Activated T-cell treated with anti-CD3 and anti-CD28 coated beads, Interleukin-2, amount 50 U/mL, for 4 hours (primary cell): ENCODE measurements at regions not wholly inside any gene's neighbourhood (a gene's known extent, or its start where the extent isn't known, plus 50 kb on each side); places are given as distances from the start of the nearest gene placed in this dataset.
"Not testable (repeated sequence)": the region's sequence is repeated elsewhere in the genome, so short reads cannot be mapped to it uniquely, and the experiment has no call there.

Source experiments
- ATAC-seq, 2 donors: fragments of 200-7000 bp; cut with Tn5 transposase; one replicate each; pipeline ENCODE4 v1.10.0; 2021
- DNase-seq: peaks from one replicate; pipeline ENCODE4 v3.0.0-alpha.2; 2020
- H3K27me3 Mint-ChIP-seq: one replicate; pipeline ENCODE4 v1.8.0; 2021; ENCODE audit warnings: low read depth, mixed read lengths
- H3K36me3 Mint-ChIP-seq: one replicate; pipeline ENCODE4 v1.8.0; 2022; ENCODE audit warnings: mixed read lengths; ENCODE audit not compliant: insufficient read depth
- H3K4me1 Mint-ChIP-seq: one replicate; pipeline ENCODE4 v1.8.0; 2021; ENCODE audit warnings: low read depth, mixed read lengths
- H3K4me3 Mint-ChIP-seq: one replicate; pipeline ENCODE4 v1.8.0; 2021; ENCODE audit warnings: mild to moderate bottlenecking, moderate library complexity, mixed read lengths
- H3K9me3 Mint-ChIP-seq: one replicate; pipeline ENCODE4 v1.8.0; 2021; ENCODE audit warnings: mixed read lengths

DNA sequence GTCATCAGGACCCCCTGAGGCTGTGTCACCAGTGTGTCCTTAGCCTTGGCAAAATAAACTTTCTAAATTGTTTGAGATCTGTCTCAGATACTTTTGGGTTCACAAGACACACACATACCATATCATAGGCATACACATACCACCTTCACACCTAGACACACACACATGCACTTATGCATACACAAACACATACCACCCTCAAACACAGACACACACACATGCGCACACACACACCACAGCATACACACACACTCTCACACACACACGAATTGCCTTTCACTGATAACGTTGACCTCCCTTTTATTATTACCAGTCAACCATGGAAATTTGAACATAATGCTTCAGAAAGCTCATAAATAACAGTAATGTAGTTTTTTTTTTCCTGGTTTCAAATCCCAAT, 108.6 kb upstream of the MYLIP start:
- Mint-ChIP-seq H3K4me1 (no peaks in the 10 kb centered on the region), H3K27me3 (peaks cover 7% of the 10 kb centered on the region), H3K4me3 (no peak overlapping the region), H3K36me3 (no peaks in the 10 kb centered on the region), H3K9me3 (no peaks in the 10 kb centered on the region)
- DNase-seq (no peak), ATAC-seq (no peak)

- no peak for DNase-seq
- H3K27me3 Mint-ChIP-seq: peaks cover 7% of the 10 kb centered on the region
- no peaks in the 10 kb centered on the region for H3K4me1 Mint-ChIP-seq
- H3K9me3 Mint-ChIP-seq: no peaks in the 10 kb centered on the region
- no peaks in the 10 kb centered on the region for H3K36me3 Mint-ChIP-seq
- H3K4me3 Mint-ChIP-seq: no peak overlapping the region
- no peak for ATAC-seq
These were observed 109.4 kb upstream of the MYLIP start for GRCh38 chr6:16019462-16019861.

- H3K4me1 Mint-ChIP-seq: no peaks in the 10 kb centered on the region
- peaks cover 7% of the 10 kb centered on the region for H3K27me3 Mint-ChIP-seq
- H3K4me3 Mint-ChIP-seq: no peak overlapping the region
- H3K36me3 Mint-ChIP-seq: no peaks in the 10 kb centered on the region
- H3K9me3 Mint-ChIP-seq: no peaks in the 10 kb centered on the region
- no peak for ATAC-seq
- DNase-seq: no peak
These were observed 110.3 kb upstream of the MYLIP start for GRCh38 chr6:16018626-16019025.

GRCh38 chr6:16014325-16014724, 114.6 kb upstream of the MYLIP start:
- ATAC-seq, DNase-seq, H3K4me3 Mint-ChIP-seq, H3K9me3 Mint-ChIP-seq, H3K27me3 Mint-ChIP-seq, H3K4me1 Mint-ChIP-seq, H3K36me3 Mint-ChIP-seq: not testable (repeated sequence)

DNA sequence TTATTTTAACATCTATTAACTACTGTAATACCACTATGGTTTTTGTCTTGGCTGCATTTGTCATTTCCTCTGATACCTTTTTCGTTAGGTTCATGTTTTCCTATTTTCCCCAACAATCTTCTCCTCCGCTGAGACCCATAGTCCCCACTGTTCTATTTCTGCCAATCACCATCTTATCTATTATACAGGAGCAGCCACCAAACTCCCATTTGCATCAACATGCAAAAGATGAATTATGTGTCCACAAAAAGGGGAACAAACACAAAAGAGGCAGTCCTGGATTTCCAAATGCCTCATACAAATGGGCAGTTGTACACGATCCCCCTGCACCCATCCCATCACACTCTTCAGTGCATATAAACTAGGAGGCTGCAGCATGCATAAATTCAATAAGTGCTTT, 121.7 kb upstream of the MYLIP start:
- ATAC-seq (no peak), DNase-seq (no peak)
- no peaks in the 10 kb centered on the region for H3K36me3 Mint-ChIP-seq
- no peak overlapping the region for H3K4me3 Mint-ChIP-seq
- H3K4me1 Mint-ChIP-seq: no peaks in the 10 kb centered on the region
- peaks cover 2% of the 10 kb centered on the region for H3K27me3 Mint-ChIP-seq
- no peaks in the 10 kb centered on the region for H3K9me3 Mint-ChIP-seq

- DNase-seq (no peak), ATAC-seq (no peak)
- Mint-ChIP-seq H3K9me3 (no peaks in the 10 kb centered on the region), H3K4me3 (no peak overlapping the region), H3K36me3 (no peaks in the 10 kb centered on the region), H3K4me1 (no peaks in the 10 kb centered on the region), H3K27me3 (peaks cover 2% of the 10 kb centered on the region)
These were observed 122.2 kb upstream of the MYLIP start for GRCh38 chr6:16006681-16007080.

DNA sequence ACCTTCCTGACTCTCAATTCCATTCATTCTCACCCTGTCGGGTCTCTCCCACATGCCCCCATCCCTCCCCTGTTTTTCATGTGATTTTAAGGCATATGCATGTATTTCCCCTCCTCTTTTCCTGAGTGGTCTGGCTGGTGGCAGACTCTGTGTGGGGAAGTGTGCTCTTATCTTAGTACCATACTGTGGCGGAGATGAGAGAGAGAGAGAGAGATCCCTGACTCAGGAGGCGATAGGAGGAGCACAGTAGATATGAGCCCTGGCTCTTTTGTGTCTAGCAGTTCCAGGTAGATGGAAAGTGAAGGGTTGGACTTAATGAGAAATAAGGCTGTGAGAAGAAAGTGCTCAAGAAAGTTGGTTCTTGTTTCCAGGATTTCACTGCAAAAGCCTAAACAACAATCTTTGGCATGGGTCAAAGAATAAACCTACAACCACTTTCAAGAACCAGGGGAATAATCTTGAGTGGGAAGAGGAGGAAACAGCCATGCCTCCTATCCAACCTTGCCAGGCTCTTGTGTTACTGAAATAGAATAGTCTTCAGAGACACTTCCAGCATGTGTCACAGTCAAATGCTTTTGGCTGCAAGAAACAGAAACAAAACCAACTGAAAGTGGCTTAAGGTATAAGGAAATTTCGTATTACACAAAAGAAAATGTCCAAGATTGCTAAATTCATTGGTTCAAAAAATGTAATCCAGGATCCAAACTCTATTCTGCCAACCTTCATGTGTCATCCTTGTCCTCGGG, 123.8 kb upstream of the MYLIP start:
- Mint-ChIP-seq H3K4me3 (no peak overlapping the region), H3K9me3 (no peaks in the 10 kb centered on the region), H3K36me3 (no peaks in the 10 kb centered on the region)

GRCh38 chr6:16003197-16003491, 125.7 kb upstream of the MYLIP start:
- Mint-ChIP-seq H3K36me3 (no peaks in the 10 kb centered on the region), H3K4me1 (no peaks in the 10 kb centered on the region), H3K27me3 (peaks cover 2% of the 10 kb centered on the region), H3K9me3 (no peaks in the 10 kb centered on the region), H3K4me3 (no peak overlapping the region)
- DNase-seq (no peak), ATAC-seq (no peak)

More for the DNA sequence above, 123.8 kb upstream of the MYLIP start:
- ATAC-seq (no peak), DNase-seq (no peak)
- Mint-ChIP-seq H3K4me1 (no peaks in the 10 kb centered on the region), H3K27me3 (peaks cover 2% of the 10 kb centered on the region)

GRCh38 chr6:16002332-16003196, 126.3 kb upstream of the MYLIP start:
- Mint-ChIP-seq H3K36me3 (no peaks in the 10 kb centered on the region), H3K4me1 (no peaks in the 10 kb centered on the region), H3K9me3 (no peaks in the 10 kb centered on the region), H3K4me3 (no peak overlapping the region), H3K27me3 (peaks cover 2% of the 10 kb centered on the region)
- DNase-seq (no peak), ATAC-seq (no peak)

- Mint-ChIP-seq H3K27me3 (no peaks in the 10 kb centered on the region), H3K4me3 (no peak overlapping the region), H3K4me1 (no peaks in the 10 kb centered on the region), H3K9me3 (no peaks in the 10 kb centered on the region), H3K36me3 (no peaks in the 10 kb centered on the region)
- DNase-seq: no peak
- ATAC-seq: no peak
These were observed 127.7 kb upstream of the MYLIP start for GRCh38 chr6:16001158-16001557.

GRCh38 chr6:15999201-15999600, 129.7 kb upstream of the MYLIP start:
- H3K4me1 Mint-ChIP-seq: peaks cover 4% of the 10 kb centered on the region
- ATAC-seq (no peak), DNase-seq (no peak)
- H3K36me3 Mint-ChIP-seq: no peaks in the 10 kb centered on the region
- H3K27me3 Mint-ChIP-seq: no peaks in the 10 kb centered on the region
- H3K4me3 Mint-ChIP-seq: no peak overlapping the region
- H3K9me3 Mint-ChIP-seq: no peaks in the 10 kb centered on the region

DNA sequence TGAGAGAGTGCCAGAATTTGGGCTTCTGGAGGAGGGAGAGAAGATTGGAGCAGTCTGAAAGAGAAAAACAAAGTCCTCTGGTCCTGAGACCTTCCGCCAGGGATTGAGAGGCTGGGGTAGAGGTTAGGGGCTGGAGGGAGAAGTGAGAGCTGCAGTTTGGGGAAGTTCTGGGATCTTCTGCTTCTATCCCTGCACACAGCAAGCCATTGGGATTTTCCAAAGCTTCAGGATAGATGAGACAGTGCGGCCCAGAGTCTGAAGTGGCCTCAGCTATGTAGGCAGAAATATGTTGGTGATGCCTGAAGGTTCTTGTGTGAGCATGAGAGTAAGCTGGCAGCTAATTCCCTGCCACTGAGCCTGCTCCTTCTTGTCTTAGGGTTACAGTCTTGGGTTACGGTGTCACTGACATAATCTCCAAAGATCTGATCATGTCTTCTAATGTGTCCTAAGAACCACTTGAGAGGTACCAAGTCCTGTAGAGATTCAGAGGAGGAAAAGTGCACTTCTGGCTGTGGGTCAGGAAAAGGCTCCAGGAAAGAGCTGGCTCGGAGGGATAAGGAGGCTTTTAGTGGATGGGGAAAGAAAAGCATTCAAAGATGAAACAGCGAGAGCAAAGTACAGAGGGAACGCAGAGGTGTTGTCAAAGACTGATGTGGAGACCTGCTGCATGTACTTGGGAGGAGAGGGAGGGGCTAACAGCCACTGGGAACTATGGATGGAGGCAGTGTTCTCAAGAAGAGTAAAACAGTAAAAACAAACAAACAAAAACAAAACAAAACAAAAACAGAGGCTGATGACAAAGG, 131.1 kb upstream of the MYLIP start:
- peaks cover 4% of the 10 kb centered on the region for H3K4me1 Mint-ChIP-seq
- DNase-seq: no peak

DNA sequence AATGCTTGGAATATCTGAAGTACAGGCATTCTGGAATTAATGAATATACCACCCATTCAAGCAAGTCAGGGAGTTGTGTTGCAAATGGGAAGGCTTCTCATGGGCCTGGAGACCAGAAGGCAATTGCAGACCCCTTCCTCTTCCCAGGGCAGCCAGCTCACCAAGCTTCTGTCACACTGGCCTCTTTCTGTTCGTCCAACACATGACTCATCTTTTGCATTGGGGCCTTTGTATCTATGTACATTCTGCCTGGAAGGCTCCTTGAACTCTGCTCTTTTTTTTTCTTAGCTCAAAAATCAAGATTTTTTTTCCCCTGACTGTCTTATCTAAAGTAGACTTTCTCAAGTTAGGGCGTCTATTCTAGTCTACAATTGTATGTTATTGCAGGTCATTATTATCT, 132.9 kb upstream of the MYLIP start:
- no peaks in the 10 kb centered on the region for H3K36me3 Mint-ChIP-seq
- no peaks in the 10 kb centered on the region for H3K27me3 Mint-ChIP-seq
- peaks cover 4% of the 10 kb centered on the region for H3K4me1 Mint-ChIP-seq
- ATAC-seq (no peak), DNase-seq (no peak)
- no peaks in the 10 kb centered on the region for H3K9me3 Mint-ChIP-seq
- no peak overlapping the region for H3K4me3 Mint-ChIP-seq

More for the DNA sequence above, 131.1 kb upstream of the MYLIP start:
- ATAC-seq: no peak
- Mint-ChIP-seq H3K9me3 (no peaks in the 10 kb centered on the region), H3K4me3 (no peak overlapping the region), H3K36me3 (no peaks in the 10 kb centered on the region), H3K27me3 (no peaks in the 10 kb centered on the region)

DNA sequence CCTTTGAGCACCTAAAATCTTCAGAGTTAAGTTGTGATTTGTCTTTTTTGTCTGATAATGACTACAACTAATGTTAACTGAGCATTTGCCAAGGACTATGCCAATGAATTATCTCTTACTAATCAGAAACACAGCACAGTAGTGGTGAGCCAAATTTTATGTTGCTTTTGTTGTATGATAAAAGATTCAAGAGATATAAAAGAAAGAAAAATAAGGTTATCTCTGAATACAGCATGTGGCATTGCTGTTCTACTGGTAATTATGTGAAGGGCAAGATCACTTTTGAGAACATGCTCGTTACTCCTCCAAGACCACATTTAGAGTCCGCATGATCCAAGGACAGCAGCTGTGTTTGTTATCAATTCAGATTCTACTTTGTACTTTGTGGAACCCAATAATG, 133.4 kb upstream of the MYLIP start:
- Mint-ChIP-seq H3K27me3 (no peaks in the 10 kb centered on the region), H3K4me3 (no peak overlapping the region), H3K36me3 (no peaks in the 10 kb centered on the region), H3K4me1 (peaks cover 4% of the 10 kb centered on the region), H3K9me3 (no peaks in the 10 kb centered on the region)
- no peak for DNase-seq
- ATAC-seq: no peak
